GM19328 (cell line): ENCODE measurements at regions not wholly inside any gene's neighbourhood (a gene's known extent, or its start where the extent isn't known, plus 50 kb on each side); places are given as distances from the start of the nearest gene placed in this dataset.
"Not testable (repeated sequence)": the region's sequence is repeated elsewhere in the genome, so short reads cannot be mapped to it uniquely, and the experiment has no call there.

Experiments used
- ATAC-seq: cut with Tn5 transposase; IDR thresholded peaks from one replicate; pipeline ENCODE4 v1.9.1; 2021; ENCODE audit warnings: mild to moderate bottlenecking, moderate library complexity; ENCODE audit not compliant: unreplicated experiment

DNA sequence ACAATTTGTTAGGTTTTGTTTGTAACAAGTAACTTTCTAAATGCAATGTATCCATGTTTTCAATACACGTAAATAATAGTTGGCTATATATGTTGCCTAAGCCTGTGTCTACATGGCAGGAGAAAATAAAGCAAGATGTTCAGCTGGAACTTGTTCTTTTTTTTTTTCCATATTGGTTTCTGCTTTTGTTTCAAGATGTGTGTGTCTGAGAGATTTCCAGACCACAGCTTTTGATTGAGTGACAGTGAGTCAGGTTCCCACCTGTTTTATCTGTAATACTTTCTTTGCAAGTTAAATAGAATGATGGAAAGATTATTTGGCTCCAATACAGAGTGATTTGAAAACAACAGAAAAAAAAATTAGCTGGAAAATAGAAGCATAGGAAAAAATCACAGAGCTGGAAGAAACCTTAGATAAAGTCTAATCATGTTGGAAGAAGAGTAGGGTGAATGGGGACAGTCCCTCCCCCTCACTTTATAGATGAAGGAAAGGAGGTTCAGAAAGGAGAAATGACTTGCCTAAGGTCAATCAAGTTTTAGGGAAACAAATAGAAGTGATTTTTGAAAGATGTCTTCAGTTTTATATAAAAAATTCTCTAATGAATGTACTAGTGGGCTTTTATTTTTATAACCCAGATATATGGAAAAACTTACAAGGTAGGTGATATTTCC, 150.9 kb upstream of the STMND1 start:
- no peak for ATAC-seq

DNA sequence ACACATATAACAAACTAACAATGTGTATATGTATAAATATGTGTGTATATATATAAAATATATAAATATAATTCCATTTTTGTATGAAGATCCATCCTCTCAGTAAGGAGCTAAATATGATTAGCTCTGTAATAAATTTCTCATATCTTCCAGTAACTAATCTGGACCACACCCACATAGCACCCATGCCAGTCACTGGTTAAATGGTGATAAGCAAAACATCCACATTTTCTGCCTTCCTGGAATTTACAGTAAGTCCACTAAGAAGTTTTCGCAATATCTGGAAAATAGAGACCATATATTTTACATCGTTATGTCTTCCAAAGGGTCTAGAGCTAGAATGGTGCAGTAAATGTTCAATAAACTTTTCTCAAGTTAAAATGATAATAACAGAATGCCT, 151.5 kb upstream of the STMND1 start:
- ATAC-seq, result no peak

DNA sequence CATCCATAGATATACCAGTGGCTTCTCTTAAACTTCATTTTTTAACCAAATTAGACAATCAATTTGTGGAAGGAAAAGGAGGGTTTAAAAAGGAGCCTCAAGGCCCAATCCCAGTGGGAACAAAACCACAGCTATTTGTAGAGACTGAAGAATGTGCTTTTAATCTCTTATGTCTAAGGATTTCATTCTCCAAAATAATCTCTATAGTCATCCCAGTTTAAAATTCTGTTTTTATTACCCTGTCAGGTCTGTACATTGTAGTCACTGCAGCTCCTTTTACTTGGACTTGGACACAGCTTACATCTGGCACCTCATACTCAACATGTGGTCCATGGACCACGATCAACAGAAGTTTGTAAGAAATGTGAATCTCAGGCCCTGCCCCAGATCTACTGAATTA, 152.1 kb upstream of the STMND1 start:
- ATAC-seq, result no peak

DNA sequence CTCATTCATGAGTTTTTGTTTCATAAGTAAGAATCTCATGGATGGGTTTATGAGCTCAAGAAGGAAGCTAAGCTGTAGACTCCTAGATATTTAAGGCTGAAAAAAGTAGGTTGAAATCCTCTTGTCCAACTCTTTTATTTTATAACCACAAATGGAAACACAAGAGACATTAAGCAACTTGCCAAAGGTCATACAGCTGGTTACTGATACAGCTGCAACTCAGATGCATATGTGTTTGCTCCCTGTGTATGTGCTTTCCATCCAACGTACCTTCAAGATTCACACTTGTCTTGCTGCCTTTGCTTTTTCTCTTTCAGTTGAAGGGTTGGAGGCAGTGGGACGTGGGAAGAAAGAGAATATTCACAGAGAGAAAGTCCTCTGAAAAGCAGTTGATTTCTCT, 153.5 kb upstream of the STMND1 start:
- ATAC-seq, result no peak

DNA sequence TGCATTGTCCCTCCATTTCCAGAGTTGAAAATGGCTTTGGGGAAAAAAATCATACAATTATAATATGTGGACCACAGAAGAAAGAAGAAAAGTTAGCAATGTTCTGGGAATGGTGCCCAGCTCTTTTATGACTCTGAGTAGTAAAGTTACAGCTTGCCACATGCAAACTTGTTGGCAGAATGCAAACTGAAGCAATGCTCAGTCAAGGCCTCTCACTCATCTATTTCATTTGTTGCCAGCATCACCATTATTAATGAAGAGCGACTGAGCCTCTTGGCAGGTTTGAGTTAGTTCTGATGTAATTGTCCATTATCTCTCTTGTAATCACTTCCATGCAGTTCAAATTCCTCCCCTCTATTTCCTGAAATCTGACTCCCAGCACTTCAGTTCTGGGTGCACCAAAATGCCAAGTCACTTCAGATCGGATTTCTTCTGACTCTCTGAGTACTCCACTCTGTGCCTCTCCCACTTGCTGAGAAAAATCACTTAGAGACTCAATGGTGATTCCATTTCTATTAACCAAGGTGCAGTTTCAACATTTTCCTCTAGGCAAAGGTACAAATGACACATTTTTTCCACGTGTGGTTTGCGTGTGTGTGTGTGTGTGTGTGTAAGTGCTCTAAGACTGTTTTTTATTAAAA, 154.4 kb upstream of the STMND1 start:
- ATAC-seq, result no peak

DNA sequence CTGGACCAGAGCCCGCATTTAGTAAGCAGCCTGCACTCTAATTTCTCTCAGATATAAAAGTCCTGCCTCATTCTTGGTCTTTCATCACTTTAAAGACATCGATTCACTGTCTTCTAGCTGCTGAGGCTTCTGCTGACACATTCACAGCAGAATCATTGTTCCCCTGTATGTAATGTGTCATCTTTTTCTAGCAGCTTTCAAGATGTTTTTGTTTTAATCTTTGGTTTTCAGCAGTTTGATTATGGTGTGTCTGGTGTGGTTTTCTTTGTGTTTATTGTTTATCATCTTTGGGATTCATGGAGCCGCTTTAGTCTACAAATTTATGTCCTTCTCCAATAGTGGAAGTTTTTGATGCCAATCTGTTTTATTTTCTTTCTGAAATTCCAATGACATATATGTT, 157.3 kb upstream of the STMND1 start:
- ATAC-seq, result no peak

DNA sequence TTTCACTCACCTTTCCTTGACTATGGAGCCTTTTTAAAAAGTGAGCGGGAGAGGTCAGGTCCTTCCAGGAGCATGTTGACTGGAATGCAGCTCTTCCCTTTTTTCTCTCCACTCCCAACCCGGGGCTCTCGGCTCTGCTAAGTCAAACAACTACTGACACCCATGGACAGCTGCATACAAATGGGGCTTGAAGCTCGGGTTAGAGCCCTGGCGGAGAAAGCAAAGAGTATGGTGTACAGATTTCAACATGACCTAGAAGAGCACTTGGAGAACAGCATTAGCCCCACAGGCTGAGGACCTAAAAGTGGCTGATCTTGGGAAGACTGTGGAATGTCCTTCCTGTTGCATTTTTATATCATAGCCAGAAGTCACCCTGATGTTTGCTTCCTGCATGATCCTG, 162.0 kb upstream of the STMND1 start:
- no peak for ATAC-seq

- ATAC-seq, result no peak
These were observed 162.5 kb upstream of the STMND1 start for GRCh38 chr6:16939351-16939750.

- ATAC-seq, result no peak
These were observed 165.0 kb upstream of the STMND1 start for GRCh38 chr6:16936893-16937292.

GRCh38 chr6:16933961-16934360, 167.9 kb upstream of the STMND1 start:
- ATAC-seq, result no peak

DNA sequence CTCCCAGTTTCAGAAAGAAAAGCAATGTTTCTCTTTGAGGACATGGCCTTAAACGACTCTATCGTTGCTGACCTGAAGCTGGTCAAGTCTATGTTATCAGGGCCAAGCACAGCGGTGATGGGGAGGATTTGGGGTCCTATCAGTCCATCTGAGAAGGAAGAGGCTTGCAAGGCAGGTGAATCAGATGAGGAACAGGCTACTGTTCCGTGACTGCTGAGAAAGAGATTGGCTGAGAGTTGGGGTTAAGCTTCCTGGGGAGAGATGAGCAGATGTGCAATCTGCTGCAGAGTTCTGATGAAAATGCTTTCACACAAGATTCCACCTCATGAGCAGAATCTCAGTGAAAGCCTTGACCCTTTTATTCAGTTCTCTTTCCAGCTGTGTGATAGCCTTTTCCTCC, 168.3 kb upstream of the STMND1 start:
- ATAC-seq, result no peak

DNA sequence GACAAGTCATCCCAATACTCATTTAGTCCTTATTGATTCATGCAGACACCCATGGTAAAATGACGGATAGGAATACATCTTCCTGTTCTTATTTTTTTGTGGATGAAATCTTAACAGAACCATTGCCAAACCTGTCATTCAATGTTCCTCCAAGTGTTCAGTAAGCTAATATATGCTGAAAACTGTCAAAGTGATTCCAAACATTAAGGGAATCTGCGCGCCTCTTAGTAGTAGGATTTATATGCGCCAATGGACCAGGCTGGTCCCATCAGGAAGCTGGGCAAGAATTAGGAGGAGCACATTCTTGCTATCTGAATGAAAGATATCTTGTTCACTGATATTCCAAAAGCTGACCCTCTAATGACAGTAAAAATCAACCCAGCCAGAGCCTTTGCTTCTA, 168.9 kb upstream of the STMND1 start:
- no peak for ATAC-seq

DNA sequence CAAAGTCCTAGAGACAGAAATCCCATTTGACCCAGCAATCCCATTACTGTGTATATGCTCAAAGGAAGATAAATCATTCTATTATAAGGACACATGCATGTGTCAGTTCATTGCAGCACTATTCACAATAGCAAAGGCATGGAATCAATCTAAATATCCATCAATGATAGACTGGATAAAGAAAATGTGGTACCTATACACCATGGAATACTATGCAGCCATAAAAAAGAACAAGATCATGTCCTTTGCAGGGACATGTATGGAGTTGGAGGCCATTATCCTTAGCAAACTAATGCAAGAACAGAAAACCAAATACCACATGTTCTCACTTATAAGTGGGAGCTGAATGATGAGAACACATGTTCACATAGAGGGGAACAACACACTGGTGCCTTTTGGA, 169.8 kb upstream of the ATXN1 start:
- ATAC-seq, result not testable (repeated sequence)

DNA sequence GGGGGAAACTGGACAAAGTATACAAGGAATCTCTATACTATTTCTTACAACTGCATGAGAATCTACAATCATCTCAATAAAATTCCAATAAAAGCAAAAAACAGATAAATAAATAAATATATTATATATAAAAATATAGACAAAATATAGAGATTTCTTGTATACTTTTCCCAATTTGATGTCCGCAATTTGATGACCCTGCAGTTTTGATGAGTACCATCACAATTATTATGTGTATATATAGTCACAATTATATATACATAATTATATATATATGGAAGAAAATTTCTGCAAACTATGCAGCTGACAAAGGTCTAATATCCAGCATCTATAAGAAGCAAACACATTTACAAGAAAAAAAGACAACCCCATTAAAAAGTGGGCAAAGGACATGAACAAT, 169.2 kb upstream of the ATXN1 start:
- ATAC-seq, result no peak

GRCh38 chr6:16929809-16930208, 168.5 kb upstream of the ATXN1 start:
- ATAC-seq, result no peak

DNA sequence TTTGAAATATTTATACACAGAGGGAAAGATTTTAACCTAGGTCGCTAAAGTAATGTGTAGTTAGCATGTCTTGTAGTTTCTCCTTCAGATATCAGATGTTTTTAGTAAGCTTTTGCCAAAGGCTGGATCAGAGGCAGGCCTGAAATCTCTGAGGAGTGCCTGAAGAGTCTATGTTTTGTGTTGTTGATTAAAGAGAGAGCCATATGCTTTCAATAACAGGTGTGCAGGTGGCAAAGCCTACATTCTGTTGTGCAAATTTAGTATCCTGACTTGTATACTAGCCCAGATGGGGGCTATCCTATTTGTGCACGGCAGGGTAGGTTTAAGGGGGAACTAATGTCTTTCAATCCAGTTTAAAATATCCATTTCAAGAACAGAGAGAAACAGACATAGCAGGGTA, 167.1 kb upstream of the ATXN1 start:
- ATAC-seq, result no peak

DNA sequence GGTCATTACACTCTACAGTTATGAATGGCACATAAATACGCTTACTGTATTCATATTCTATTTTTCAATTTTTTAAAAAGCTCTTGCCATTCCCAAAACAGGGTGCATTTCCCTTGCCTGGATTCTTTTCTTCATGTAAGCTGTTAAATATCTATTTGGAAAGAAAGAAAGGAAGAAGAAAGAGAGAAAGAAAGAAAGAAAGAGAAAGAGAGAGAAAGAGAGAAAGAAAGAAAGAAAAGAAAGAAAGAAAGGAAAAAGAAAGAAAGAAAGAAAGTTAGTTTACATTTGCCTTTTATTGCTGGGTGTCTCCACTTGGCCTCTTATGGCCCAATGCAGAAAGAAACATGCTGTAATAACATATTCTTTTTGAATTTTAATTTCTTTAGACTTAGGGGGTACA, 165.9 kb upstream of the ATXN1 start:
- ATAC-seq, result no peak

DNA sequence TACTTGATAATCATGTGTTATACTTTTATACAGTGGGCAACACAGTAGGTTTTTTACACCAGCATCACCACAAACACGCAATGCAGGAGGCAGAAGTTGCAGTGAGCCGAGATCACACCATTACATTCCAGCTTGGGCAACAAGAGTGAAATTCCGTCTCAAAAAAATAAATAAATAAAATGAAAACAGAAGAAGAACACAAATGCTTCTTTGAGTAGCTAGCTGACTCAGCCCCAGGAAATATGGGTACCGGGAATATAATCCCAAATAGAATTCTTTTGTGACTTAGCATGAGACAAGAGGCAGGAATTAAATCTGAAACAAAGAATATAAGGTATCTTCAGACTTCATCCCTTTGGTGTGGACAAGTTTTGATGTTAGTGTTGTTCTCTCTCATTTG, 164.2 kb upstream of the ATXN1 start:
- ATAC-seq, result no peak

DNA sequence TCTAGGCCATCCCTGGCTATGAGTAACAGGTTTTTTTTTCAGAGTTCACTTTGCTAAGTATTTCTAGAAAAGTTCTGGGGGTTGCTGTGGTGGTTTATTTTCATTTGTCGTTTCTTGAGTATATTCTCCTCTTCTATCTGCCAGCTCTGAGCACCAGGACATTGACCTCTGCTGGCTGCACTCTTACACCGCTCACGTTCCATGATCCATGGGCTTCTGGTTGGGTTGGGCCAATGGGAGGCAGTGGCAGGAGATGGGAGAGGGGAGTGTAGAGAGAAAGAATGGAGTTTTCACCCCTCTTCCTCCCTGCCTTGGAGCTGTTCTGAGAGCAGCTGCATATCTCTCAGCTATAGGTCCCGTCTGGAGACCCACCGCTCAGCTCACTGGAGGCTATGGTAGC, 161.0 kb upstream of the ATXN1 start:
- no peak for ATAC-seq

DNA sequence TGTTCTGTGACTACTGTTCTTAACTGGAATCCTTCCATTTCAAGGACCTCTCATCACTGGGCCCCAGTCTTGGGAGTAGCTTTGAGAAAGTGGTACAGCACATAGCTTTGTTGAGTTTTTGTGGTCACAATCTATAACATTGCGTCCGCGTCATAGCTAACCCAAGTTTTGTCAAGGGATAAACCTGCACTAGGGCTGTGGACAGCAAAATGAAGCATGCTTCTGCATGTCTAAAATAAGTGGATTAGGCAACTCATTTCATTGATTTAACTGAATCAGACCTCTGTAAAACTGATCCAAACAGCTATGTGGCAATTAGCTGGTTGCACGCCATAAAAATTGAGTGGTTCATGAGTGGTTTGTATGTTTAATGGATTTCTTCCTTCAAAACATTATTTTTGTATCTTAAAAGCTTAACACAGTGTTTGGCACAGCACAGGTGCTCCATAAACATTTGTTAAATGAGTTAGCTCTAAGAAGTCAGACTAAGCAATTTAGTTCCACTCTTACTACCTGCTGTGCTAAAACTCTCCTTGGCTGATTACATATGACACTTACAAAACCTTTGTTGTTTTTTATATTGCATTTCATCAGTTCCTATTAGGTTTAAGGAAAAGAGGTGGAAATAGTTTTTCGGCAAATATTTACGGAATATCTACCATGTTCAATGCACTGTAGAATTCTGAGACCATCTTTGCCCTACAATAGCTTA, 160.3 kb upstream of the ATXN1 start:
- ATAC-seq, result no peak

DNA sequence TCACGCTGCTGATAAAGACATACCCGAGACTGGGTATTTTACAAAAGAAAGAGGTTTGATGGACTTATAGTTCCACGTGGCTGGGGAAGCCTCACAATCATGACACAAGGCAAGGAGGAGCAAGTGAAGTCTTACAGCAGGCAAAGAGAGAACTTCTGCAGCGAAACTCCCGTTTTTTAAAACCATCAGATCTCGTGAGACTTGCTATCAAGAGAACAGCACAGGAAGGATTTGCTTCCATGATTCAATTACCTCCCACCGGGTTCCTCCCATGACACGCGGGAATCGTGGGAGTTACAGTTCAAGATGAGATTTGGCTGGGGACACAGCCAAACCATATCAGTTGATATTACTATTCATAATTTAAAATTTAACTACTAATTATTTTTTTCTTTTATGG, 157.3 kb upstream of the ATXN1 start:
- ATAC-seq, result no peak

DNA sequence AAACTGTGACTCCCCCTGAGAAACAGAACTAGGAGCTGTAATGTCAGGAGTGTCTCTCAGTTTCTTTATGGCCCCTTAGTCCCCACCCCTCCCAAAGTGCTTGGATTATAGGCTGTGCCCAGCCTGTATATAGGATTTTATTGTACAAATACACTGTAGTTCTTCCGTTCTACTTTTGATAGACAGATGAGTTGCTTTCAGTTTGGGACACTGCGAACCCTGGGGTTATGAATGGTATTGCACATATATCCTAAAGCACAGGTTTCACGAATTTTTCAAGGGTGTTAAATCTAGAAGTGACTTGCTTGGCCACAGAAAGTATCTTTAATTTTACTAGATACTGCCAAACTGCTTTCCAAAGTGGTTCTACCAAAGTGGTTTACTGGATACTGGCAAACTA, 152.9 kb upstream of the ATXN1 start:
- no peak for ATAC-seq
